SK-N-SH (cell line): ENCODE measurements at regions not wholly inside any gene's neighbourhood (a gene's known extent, or its start where the extent isn't known, plus 50 kb on each side); places are given as distances from the start of the nearest gene placed in this dataset.

Experiments used
- EP300 ChIP-seq, 2 experiments: IDR thresholded peaks; 2 replicates each; pipeline versions ENCODE4 v1.4.0 to v1.6.1; 2012; ENCODE audit warnings: borderline replicate concordance in 1 of 2, low read depth in 1 of 2, low read length in 1 of 2
- FOXM1 ChIP-seq: IDR thresholded peaks from 2 replicates; pipeline ENCODE4 v1.4.0; 2012; ENCODE audit warnings: low read depth, mild to moderate bottlenecking
- NFIC ChIP-seq: IDR thresholded peaks from 2 replicates; pipeline ENCODE4 v1.4.0; 2012; ENCODE audit warnings: borderline replicate concordance
- POLR2AphosphoS5 ChIP-seq: IDR thresholded peaks from 2 replicates; pipeline ENCODE4 v1.6.1; 2012; ENCODE audit warnings: low read depth, low read length
- TAF1 ChIP-seq: IDR thresholded peaks from 2 replicates; pipeline ENCODE4 v1.6.1; 2012; ENCODE audit warnings: low read depth, mild to moderate bottlenecking, low read length, moderate library complexity, borderline replicate concordance
- YY1 ChIP-seq: IDR thresholded peaks from 2 replicates; pipeline ENCODE4 v1.4.0; 2012; ENCODE audit warnings: low read depth, mild to moderate bottlenecking
- TF ChIP-seq, protein P1 (sequence below): fragments of 200-600 bp; sonication (generic); IDR thresholded peaks from 2 replicates; pipeline ENCODE4 v1.6.1; 2017; ENCODE audit warnings: antibody characterized with exemption, mild to moderate bottlenecking, moderate library complexity
- TF ChIP-seq, protein P2 (sequence below): IDR thresholded peaks from 2 replicates; pipeline ENCODE4; 2012

DNA sequence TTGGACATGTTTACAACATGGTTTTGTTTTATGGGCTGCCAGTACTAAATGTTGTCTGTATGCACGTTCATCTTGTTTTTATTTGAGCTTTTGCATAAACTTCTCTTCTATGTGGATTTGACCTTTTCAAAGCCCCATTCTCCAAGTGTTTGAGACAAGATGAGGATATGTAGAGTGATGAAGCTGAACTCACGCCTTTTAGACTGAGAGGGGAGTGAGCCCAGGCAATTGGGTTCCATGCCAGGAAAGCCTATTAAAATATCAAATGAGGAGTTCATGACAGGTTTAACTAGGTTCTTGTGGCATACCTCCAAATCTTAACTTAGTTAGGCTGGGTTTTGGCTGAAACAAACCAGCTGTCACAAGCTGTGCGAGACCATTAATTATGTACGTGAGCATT lies 170.4 kb upstream of the LDB2 start:
- TF ChIP-seq, protein P1, sequence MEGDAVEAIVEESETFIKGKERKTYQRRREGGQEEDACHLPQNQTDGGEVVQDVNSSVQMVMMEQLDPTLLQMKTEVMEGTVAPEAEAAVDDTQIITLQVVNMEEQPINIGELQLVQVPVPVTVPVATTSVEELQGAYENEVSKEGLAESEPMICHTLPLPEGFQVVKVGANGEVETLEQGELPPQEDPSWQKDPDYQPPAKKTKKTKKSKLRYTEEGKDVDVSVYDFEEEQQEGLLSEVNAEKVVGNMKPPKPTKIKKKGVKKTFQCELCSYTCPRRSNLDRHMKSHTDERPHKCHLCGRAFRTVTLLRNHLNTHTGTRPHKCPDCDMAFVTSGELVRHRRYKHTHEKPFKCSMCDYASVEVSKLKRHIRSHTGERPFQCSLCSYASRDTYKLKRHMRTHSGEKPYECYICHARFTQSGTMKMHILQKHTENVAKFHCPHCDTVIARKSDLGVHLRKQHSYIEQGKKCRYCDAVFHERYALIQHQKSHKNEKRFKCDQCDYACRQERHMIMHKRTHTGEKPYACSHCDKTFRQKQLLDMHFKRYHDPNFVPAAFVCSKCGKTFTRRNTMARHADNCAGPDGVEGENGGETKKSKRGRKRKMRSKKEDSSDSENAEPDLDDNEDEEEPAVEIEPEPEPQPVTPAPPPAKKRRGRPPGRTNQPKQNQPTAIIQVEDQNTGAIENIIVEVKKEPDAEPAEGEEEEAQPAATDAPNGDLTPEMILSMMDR: no peak
- TF ChIP-seq EP300 (IDR thresholded peaks at IDR 0.05; ENCODE audit: borderline replicate concordance in 1 of 2, low read depth in 1 of 2, low read length in 1 of 2) (no peak), TAF1 (no peak), POLR2AphosphoS5 (no peak), FOXM1 (no peak), NFIC (0 out of 2 replicates have a peak, but pooled peaks have one; percentile 24), YY1 (no peak)
- TF ChIP-seq, protein P2, sequence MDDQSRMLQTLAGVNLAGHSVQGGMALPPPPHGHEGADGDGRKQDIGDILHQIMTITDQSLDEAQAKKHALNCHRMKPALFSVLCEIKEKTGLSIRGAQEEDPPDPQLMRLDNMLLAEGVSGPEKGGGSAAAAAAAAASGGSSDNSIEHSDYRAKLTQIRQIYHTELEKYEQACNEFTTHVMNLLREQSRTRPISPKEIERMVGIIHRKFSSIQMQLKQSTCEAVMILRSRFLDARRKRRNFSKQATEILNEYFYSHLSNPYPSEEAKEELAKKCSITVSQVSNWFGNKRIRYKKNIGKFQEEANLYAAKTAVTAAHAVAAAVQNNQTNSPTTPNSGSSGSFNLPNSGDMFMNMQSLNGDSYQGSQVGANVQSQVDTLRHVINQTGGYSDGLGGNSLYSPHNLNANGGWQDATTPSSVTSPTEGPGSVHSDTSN: no peak
